HL-60 (cell line): ENCODE measurements at regions not wholly inside any gene's neighbourhood (a gene's known extent, or its start where the extent isn't known, plus 50 kb on each side); places are given as distances from the start of the nearest gene placed in this dataset.
"Not testable (repeated sequence)": the region's sequence is repeated elsewhere in the genome, so short reads cannot be mapped to it uniquely, and the experiment has no call there.

Experiments
- CTCF ChIP-seq: IDR thresholded peaks from one replicate; pipeline ENCODE4 v1.5.1; 2011; ENCODE audit warnings: low read length, control low read depth, inconsistent platforms; ENCODE audit not compliant: insufficient read depth
- GABPA ChIP-seq: IDR thresholded peaks from 2 replicates; pipeline ENCODE4 v1.6.1; 2012; ENCODE audit warnings: low read depth
- POLR2AphosphoS5 ChIP-seq: IDR thresholded peaks from 2 replicates; pipeline ENCODE4 v1.6.1; 2012; ENCODE audit warnings: low read depth
- SPI1 ChIP-seq: IDR thresholded peaks from 2 replicates; pipeline ENCODE4 v1.6.1; 2012; ENCODE audit warnings: low read depth, mild to moderate bottlenecking, borderline replicate concordance
- TF ChIP-seq, protein P1 (sequence below): IDR thresholded peaks from 2 replicates; pipeline ENCODE4 v1.6.1; 2012; ENCODE audit warnings: low read depth; ENCODE audit not compliant: insufficient replicate concordance

GRCh38 chr3:132978946-132979345 lies 59.2 kb upstream of the TMEM108 start:
- TF ChIP-seq, protein P1, sequence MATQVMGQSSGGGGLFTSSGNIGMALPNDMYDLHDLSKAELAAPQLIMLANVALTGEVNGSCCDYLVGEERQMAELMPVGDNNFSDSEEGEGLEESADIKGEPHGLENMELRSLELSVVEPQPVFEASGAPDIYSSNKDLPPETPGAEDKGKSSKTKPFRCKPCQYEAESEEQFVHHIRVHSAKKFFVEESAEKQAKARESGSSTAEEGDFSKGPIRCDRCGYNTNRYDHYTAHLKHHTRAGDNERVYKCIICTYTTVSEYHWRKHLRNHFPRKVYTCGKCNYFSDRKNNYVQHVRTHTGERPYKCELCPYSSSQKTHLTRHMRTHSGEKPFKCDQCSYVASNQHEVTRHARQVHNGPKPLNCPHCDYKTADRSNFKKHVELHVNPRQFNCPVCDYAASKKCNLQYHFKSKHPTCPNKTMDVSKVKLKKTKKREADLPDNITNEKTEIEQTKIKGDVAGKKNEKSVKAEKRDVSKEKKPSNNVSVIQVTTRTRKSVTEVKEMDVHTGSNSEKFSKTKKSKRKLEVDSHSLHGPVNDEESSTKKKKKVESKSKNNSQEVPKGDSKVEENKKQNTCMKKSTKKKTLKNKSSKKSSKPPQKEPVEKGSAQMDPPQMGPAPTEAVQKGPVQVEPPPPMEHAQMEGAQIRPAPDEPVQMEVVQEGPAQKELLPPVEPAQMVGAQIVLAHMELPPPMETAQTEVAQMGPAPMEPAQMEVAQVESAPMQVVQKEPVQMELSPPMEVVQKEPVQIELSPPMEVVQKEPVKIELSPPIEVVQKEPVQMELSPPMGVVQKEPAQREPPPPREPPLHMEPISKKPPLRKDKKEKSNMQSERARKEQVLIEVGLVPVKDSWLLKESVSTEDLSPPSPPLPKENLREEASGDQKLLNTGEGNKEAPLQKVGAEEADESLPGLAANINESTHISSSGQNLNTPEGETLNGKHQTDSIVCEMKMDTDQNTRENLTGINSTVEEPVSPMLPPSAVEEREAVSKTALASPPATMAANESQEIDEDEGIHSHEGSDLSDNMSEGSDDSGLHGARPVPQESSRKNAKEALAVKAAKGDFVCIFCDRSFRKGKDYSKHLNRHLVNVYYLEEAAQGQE = not testable (repeated sequence)
- not testable (repeated sequence) for TF ChIP-seq CTCF, POLR2AphosphoS5, SPI1, GABPA
